GM11168 (cell line): ENCODE measurements at regions not wholly inside any gene's neighbourhood (a gene's known extent, or its start where the extent isn't known, plus 50 kb on each side); places are given as distances from the start of the nearest gene placed in this dataset.
"Not testable (repeated sequence)": the region's sequence is repeated elsewhere in the genome, so short reads cannot be mapped to it uniquely, and the experiment has no call there.

Source experiments
- in situ Hi-C: fragments of 300-500 bp; cut with MboI; formaldehyde crosslinking; loops from one replicate; pipeline ENCODE4 v1.12.0; 2022; ENCODE audit warnings: low sequenced_read_pairs; ENCODE audit not compliant: unreplicated experiment

GRCh38 chr7:4436936-4437335 is 245.2 kb upstream of the FOXK1 start:
- in situ Hi-C loops: no loop called here

GRCh38 chr7:4437916-4438315 is 244.2 kb upstream of the FOXK1 start:
- in situ Hi-C loops: no loop called here

GRCh38 chr7:4438723-4439245 is 243.3 kb upstream of the FOXK1 start:
- in situ Hi-C loops: no loop called here

GRCh38 chr7:4439444-4439843 is 242.7 kb upstream of the FOXK1 start:
- in situ Hi-C loops: no loop called here

- in situ Hi-C loops: no loop called here
Observed at GRCh38 chr7:4444106-4444505, 238.0 kb upstream of the FOXK1 start.

GRCh38 chr7:4445777-4446176 is 236.3 kb upstream of the FOXK1 start:
- in situ Hi-C loops: no loop called here

- in situ Hi-C loops: no loop called here
Observed at GRCh38 chr7:4449263-4449662, 232.8 kb upstream of the FOXK1 start.

- in situ Hi-C loops: no loop called here
Observed at GRCh38 chr7:4450483-4450882, 231.6 kb upstream of the FOXK1 start.

- in situ Hi-C loops: no loop called here
Observed at GRCh38 chr7:4460597-4460996, 221.5 kb upstream of the FOXK1 start.

GRCh38 chr7:4461531-4461930 is 220.6 kb upstream of the FOXK1 start:
- in situ Hi-C loops: no loop called here

- in situ Hi-C loops: no loop called here
Observed at GRCh38 chr7:4468320-4469102, 213.6 kb upstream of the FOXK1 start.

GRCh38 chr7:4470246-4470645 is 211.8 kb upstream of the FOXK1 start:
- in situ Hi-C loops: no loop called here

GRCh38 chr7:4472728-4473127 is 209.4 kb upstream of the FOXK1 start:
- in situ Hi-C loops: no loop called here

- in situ Hi-C loops: no loop called here
Observed at GRCh38 chr7:4479367-4480039, 202.6 kb upstream of the FOXK1 start.

GRCh38 chr7:4480131-4480530 is 202.0 kb upstream of the FOXK1 start:
- in situ Hi-C loops: not testable (repeated sequence)

GRCh38 chr7:4483851-4484250 is 198.2 kb upstream of the FOXK1 start:
- in situ Hi-C loops: no loop called here

GRCh38 chr7:4484545-4484944 is 197.6 kb upstream of the FOXK1 start:
- in situ Hi-C loops: no loop called here

GRCh38 chr7:4486907-4487306 is 195.2 kb upstream of the FOXK1 start:
- in situ Hi-C loops: no loop called here

- in situ Hi-C loops: not testable (repeated sequence)
Observed at GRCh38 chr7:4496911-4497310, 185.2 kb upstream of the FOXK1 start.

GRCh38 chr7:4500812-4501211 is 181.3 kb upstream of the FOXK1 start:
- in situ Hi-C loops: no loop called here

GRCh38 chr7:4507886-4508285 is 174.2 kb upstream of the FOXK1 start:
- in situ Hi-C loops: not testable (repeated sequence)

- in situ Hi-C loops: no loop called here
Observed at GRCh38 chr7:4513450-4513849, 168.6 kb upstream of the FOXK1 start.
